ENCODE measurements at regions not wholly inside any gene's neighbourhood (a gene's known extent, or its start where the extent isn't known, plus 50 kb on each side); places are given as distances from the start of the nearest gene placed in this dataset.

DNA sequence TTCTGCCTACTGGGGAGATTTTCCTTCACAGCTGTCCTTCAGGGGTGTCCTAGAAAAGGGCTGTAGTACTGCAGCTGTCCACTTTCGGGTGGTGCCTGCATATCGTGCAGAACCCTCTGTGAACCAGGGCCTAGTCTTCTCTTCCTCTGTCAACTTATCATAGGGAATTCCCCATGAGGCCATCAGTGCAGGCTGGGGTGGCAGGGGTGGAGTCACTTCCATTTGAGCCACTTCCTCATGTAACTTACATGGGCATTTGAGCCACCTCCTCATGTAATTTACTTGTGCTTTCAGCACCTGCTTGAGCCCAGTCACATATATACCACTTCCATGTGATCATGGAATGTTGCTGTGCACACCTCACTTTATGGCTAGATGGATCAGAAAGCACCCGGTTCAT is 742.0 kb upstream of the RGMB start:
- TF ChIP-seq, protein P1, sequence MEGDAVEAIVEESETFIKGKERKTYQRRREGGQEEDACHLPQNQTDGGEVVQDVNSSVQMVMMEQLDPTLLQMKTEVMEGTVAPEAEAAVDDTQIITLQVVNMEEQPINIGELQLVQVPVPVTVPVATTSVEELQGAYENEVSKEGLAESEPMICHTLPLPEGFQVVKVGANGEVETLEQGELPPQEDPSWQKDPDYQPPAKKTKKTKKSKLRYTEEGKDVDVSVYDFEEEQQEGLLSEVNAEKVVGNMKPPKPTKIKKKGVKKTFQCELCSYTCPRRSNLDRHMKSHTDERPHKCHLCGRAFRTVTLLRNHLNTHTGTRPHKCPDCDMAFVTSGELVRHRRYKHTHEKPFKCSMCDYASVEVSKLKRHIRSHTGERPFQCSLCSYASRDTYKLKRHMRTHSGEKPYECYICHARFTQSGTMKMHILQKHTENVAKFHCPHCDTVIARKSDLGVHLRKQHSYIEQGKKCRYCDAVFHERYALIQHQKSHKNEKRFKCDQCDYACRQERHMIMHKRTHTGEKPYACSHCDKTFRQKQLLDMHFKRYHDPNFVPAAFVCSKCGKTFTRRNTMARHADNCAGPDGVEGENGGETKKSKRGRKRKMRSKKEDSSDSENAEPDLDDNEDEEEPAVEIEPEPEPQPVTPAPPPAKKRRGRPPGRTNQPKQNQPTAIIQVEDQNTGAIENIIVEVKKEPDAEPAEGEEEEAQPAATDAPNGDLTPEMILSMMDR (IDR thresholded peaks at IDR 0.05), result no peak
- no peak for TF ChIP-seq TCF7L2 (IDR thresholded peaks at IDR 0.05; ENCODE audit: low read depth, low read length)
- no peak for TF ChIP-seq POLR2AphosphoS5 (IDR thresholded peaks at IDR 0.05; ENCODE audit: low read depth, low read length)
- TF ChIP-seq, protein P2, sequence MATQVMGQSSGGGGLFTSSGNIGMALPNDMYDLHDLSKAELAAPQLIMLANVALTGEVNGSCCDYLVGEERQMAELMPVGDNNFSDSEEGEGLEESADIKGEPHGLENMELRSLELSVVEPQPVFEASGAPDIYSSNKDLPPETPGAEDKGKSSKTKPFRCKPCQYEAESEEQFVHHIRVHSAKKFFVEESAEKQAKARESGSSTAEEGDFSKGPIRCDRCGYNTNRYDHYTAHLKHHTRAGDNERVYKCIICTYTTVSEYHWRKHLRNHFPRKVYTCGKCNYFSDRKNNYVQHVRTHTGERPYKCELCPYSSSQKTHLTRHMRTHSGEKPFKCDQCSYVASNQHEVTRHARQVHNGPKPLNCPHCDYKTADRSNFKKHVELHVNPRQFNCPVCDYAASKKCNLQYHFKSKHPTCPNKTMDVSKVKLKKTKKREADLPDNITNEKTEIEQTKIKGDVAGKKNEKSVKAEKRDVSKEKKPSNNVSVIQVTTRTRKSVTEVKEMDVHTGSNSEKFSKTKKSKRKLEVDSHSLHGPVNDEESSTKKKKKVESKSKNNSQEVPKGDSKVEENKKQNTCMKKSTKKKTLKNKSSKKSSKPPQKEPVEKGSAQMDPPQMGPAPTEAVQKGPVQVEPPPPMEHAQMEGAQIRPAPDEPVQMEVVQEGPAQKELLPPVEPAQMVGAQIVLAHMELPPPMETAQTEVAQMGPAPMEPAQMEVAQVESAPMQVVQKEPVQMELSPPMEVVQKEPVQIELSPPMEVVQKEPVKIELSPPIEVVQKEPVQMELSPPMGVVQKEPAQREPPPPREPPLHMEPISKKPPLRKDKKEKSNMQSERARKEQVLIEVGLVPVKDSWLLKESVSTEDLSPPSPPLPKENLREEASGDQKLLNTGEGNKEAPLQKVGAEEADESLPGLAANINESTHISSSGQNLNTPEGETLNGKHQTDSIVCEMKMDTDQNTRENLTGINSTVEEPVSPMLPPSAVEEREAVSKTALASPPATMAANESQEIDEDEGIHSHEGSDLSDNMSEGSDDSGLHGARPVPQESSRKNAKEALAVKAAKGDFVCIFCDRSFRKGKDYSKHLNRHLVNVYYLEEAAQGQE (IDR thresholded peaks at IDR 0.05; ENCODE audit: insufficient read depth in 1 of 2, low read depth in 2 of 2, low read length in 1 of 2), result no peak
- no peak for TF ChIP-seq SIN3A (IDR thresholded peaks at IDR 0.05; ENCODE audit: borderline replicate concordance, insufficient read depth, low read depth, low read length)
